HFFc6 (cell line): ENCODE measurements at regions not wholly inside any gene's neighbourhood (a gene's known extent, or its start where the extent isn't known, plus 50 kb on each side); places are given as distances from the start of the nearest gene placed in this dataset.

Experiments used
- DNase-seq: peaks from one replicate; pipeline ENCODE4 v3.0.0-alpha.2; 2018
- H3K27ac Mint-ChIP-seq: 2 replicates; pipeline ENCODE4 v1.8.0; 2020; ENCODE audit warnings: mild to moderate bottlenecking, mixed read lengths
- H3K27me3 Mint-ChIP-seq: 2 replicates; pipeline ENCODE4 v1.8.0; 2021; ENCODE audit warnings: mild to moderate bottlenecking, moderate library complexity, mixed read lengths; ENCODE audit not compliant: insufficient read depth
- H3K36me3 Mint-ChIP-seq: 2 replicates; pipeline ENCODE4 v1.8.0; 2021; ENCODE audit warnings: low read depth, mixed read lengths
- H3K4me1 Mint-ChIP-seq: 2 replicates; pipeline ENCODE4 v1.8.0; 2020; ENCODE audit warnings: low read depth, mixed read lengths
- H3K4me3 Mint-ChIP-seq: 2 replicates; pipeline ENCODE4 v1.8.0; 2020; ENCODE audit warnings: mild to moderate bottlenecking, moderate library complexity, mixed read lengths
- H3K9me3 Mint-ChIP-seq: 2 replicates; pipeline ENCODE4 v1.8.0; 2020; ENCODE audit warnings: mild to moderate bottlenecking, mixed read lengths
- CTCF ChIP-seq: fragments of 200-600 bp; sonication (generic); IDR thresholded peaks from 2 replicates; pipeline ENCODE4 v1.5.0; 2021; ENCODE audit warnings: antibody characterized with exemption, mild to moderate bottlenecking

- no peak for DNase-seq
- Mint-ChIP-seq H3K27ac (no peak overlapping the region), H3K9me3 (peaks cover 20% of the 10 kb centered on the region), H3K4me3 (no peak overlapping the region), H3K36me3 (no peaks in the 10 kb centered on the region), H3K4me1 (no peaks in the 10 kb centered on the region), H3K27me3 (no peaks in the 10 kb centered on the region)
- no peak for TF ChIP-seq CTCF
These were observed 690.4 kb upstream of the CHORDC1 start for GRCh38 chr11:90913131-90913668.

- no peak overlapping the region for H3K27ac Mint-ChIP-seq
- H3K9me3 Mint-ChIP-seq = peaks cover 21% of the 10 kb centered on the region
- no peak overlapping the region for H3K4me3 Mint-ChIP-seq
- no peaks in the 10 kb centered on the region for H3K4me1 Mint-ChIP-seq
- DNase-seq = no peak
- no peak for TF ChIP-seq CTCF
- no peaks in the 10 kb centered on the region for H3K36me3 Mint-ChIP-seq
- H3K27me3 Mint-ChIP-seq = no peaks in the 10 kb centered on the region
These were observed 689.8 kb upstream of the CHORDC1 start for GRCh38 chr11:90912631-90913030.

DNA sequence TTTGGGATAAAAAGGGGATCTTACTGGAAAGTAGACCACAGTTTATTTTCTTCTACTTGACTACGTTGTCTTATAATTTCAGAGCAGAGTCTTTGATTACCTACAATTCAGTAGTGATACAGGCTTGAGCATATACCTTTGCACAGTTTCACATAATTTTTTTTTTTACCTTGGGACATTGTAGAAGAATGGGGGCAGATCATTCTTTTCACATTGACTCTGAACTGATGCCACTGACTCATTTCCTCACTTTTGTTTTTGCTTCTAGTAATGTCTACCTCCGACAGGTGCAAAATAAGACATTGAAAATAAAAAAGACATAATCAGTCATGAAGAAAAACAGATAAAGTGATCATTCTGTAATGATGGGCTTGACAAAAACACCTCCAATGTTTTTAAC, 688.3 kb upstream of the CHORDC1 start:
- no peak for TF ChIP-seq CTCF
- H3K27ac Mint-ChIP-seq = no peak overlapping the region
- no peaks in the 10 kb centered on the region for H3K4me1 Mint-ChIP-seq
- no peaks in the 10 kb centered on the region for H3K36me3 Mint-ChIP-seq
- H3K4me3 Mint-ChIP-seq = no peak overlapping the region
- H3K9me3 Mint-ChIP-seq = peaks cover 26% of the 10 kb centered on the region
- DNase-seq = no peak
- H3K27me3 Mint-ChIP-seq = no peaks in the 10 kb centered on the region

GRCh38 chr11:90908074-90908473, 685.2 kb upstream of the CHORDC1 start:
- Mint-ChIP-seq H3K27me3 (no peaks in the 10 kb centered on the region; the same call in 1 of the 2 replicates), H3K27ac (no peak overlapping the region), H3K4me3 (no peak overlapping the region), H3K36me3 (no peaks in the 10 kb centered on the region), H3K9me3 (peaks cover 25% of the 10 kb centered on the region), H3K4me1 (no peaks in the 10 kb centered on the region)
- TF ChIP-seq CTCF = no peak
- DNase-seq = no peak

GRCh38 chr11:90895850-90896249, 673.0 kb upstream of the CHORDC1 start:
- Mint-ChIP-seq H3K4me1 (no peaks in the 10 kb centered on the region), H3K9me3 (peaks cover 46% of the 10 kb centered on the region), H3K27me3 (no peaks in the 10 kb centered on the region), H3K27ac (no peak overlapping the region), H3K36me3 (peaks cover 3% of the 10 kb centered on the region; the same call in 1 of the 2 replicates), H3K4me3 (no peak overlapping the region)
- TF ChIP-seq CTCF = no peak
- DNase-seq = no peak

- Mint-ChIP-seq H3K4me1 (no peaks in the 10 kb centered on the region), H3K36me3 (no peaks in the 10 kb centered on the region)
- no peak for TF ChIP-seq CTCF
These were observed 667.5 kb upstream of the CHORDC1 start for GRCh38 chr11:90890347-90890746.

More at GRCh38 chr11:90890347-90890746, 667.5 kb upstream of the CHORDC1 start:
- DNase-seq = no peak
- Mint-ChIP-seq H3K27me3 (no peaks in the 10 kb centered on the region), H3K9me3 (peaks cover 30% of the 10 kb centered on the region), H3K4me3 (no peak overlapping the region), H3K27ac (no peak overlapping the region)
